ENCODE measurements at regions not wholly inside any gene's neighbourhood (a gene's known extent, or its start where the extent isn't known, plus 50 kb on each side); places are given as distances from the start of the nearest gene placed in this dataset.

GRCh38 chr9:80134487-80134886, 562.7 kb downstream of the TLE4 start:
- H3K36me3 ChIP-seq, result no peaks in the 10 kb centered on the region
- no peaks in the 10 kb centered on the region for H3K4me1 ChIP-seq
- H3K27me3 ChIP-seq, result no peaks in the 10 kb centered on the region
- TF ChIP-seq EP300 (IDR thresholded peaks at IDR 0.05) (no peak), POLR2A (IDR thresholded peaks at IDR 0.05) (no peak), POLR2AphosphoS5 (IDR thresholded peaks at IDR 0.05) (no peak), CTCF (IDR thresholded peaks at IDR 0.05) (no peak)
- no peak overlapping the region for H3K4me3 ChIP-seq
- WGBS, 2 donors, result 54 to 58% methylated on average over 2 of the region's 2 CpGs
- H3K27ac ChIP-seq, result no peak overlapping the region
- H3K9me3 ChIP-seq, result no peaks in the 10 kb centered on the region
- intact Hi-C loops (cut with DNase I), result no loop called here
- no peak for DNase-seq

- TF ChIP-seq CTCF (IDR thresholded peaks at IDR 0.05) (no peak), POLR2A (IDR thresholded peaks at IDR 0.05) (no peak), EP300 (IDR thresholded peaks at IDR 0.05) (no peak), POLR2AphosphoS5 (IDR thresholded peaks at IDR 0.05) (no peak)
- intact Hi-C loops (cut with DNase I), result no loop called here
- Histone ChIP-seq H3K4me1 (no peaks in the 10 kb centered on the region), H3K9me3 (no peaks in the 10 kb centered on the region), H3K36me3 (no peaks in the 10 kb centered on the region), H3K4me3 (no peak overlapping the region), H3K27ac (no peak overlapping the region), H3K27me3 (no peaks in the 10 kb centered on the region)
- DNase-seq, result no peak
- 92 to 93% methylated on average over 2 of the region's 2 CpGs for WGBS, 2 donors
Measured at GRCh38 chr9:80131627-80132026, 559.9 kb downstream of the TLE4 start.

- Histone ChIP-seq H3K27ac (no peak overlapping the region), H3K27me3 (no peaks in the 10 kb centered on the region), H3K4me1 (no peaks in the 10 kb centered on the region), H3K4me3 (no peak overlapping the region), H3K36me3 (no peaks in the 10 kb centered on the region), H3K9me3 (no peaks in the 10 kb centered on the region)
- no peak for TF ChIP-seq CTCF (IDR thresholded peaks at IDR 0.05)
- no peak for TF ChIP-seq EP300 (IDR thresholded peaks at IDR 0.05)
- TF ChIP-seq POLR2AphosphoS5 (IDR thresholded peaks at IDR 0.05), result no peak
- TF ChIP-seq POLR2A (IDR thresholded peaks at IDR 0.05), result no peak
- intact Hi-C loops (cut with DNase I), result no loop called here
- 82 to 87% methylated on average over 6 of the region's 6 CpGs for WGBS, 2 donors
- DNase-seq, result no peak
Measured at GRCh38 chr9:80127920-80128319, 556.2 kb downstream of the TLE4 start.

GRCh38 chr9:80125731-80126264, 554.0 kb downstream of the TLE4 start:
- no peak for TF ChIP-seq CTCF (IDR thresholded peaks at IDR 0.05)
- no peak for TF ChIP-seq POLR2A (IDR thresholded peaks at IDR 0.05)
- no peak for TF ChIP-seq POLR2AphosphoS5 (IDR thresholded peaks at IDR 0.05)
- TF ChIP-seq EP300 (IDR thresholded peaks at IDR 0.05), result no peak
- Histone ChIP-seq H3K4me1 (no peaks in the 10 kb centered on the region), H3K27me3 (no peaks in the 10 kb centered on the region), H3K36me3 (no peaks in the 10 kb centered on the region), H3K27ac (no peak overlapping the region), H3K9me3 (no peaks in the 10 kb centered on the region), H3K4me3 (no peak overlapping the region)
- WGBS, 2 donors, result 81 to 83% methylated on average over 3 of the region's 3 CpGs
- intact Hi-C loops (cut with DNase I), result no loop called here
- DNase-seq, result no peak

- 52 to 78% methylated on average over 3 of the region's 3 CpGs for WGBS, 2 donors
- H3K4me3 ChIP-seq, result no peak overlapping the region
- no peaks in the 10 kb centered on the region for H3K4me1 ChIP-seq
- no peak for DNase-seq
- no peaks in the 10 kb centered on the region for H3K27me3 ChIP-seq
- no peak overlapping the region for H3K27ac ChIP-seq
- H3K9me3 ChIP-seq, result peaks cover 0 to 9% (median 1%) of the 10 kb centered on the region in 4 donors
- no peaks in the 10 kb centered on the region for H3K36me3 ChIP-seq
- intact Hi-C loops (cut with DNase I), result no loop called here
- TF ChIP-seq POLR2AphosphoS5 (IDR thresholded peaks at IDR 0.05) (no peak), CTCF (IDR thresholded peaks at IDR 0.05) (no peak), EP300 (IDR thresholded peaks at IDR 0.05) (no peak), POLR2A (IDR thresholded peaks at IDR 0.05) (no peak)
Measured at GRCh38 chr9:80117031-80117430, 545.3 kb downstream of the TLE4 start.

Data from sigmoid colon (tissue), 6 donors.